NCI-H524 (cell line): ENCODE measurements at regions not wholly inside any gene's neighbourhood (a gene's known extent, or its start where the extent isn't known, plus 50 kb on each side); places are given as distances from the start of the nearest gene placed in this dataset.
"Not testable (repeated sequence)": the region's sequence is repeated elsewhere in the genome, so short reads cannot be mapped to it uniquely, and the experiment has no call there.

ENCODE experiments used
- DNase-seq, 2 experiments: peaks; one replicate each; lab custom pipeline; 2025; lab: John Stamatoyannopoulos, UW

- no peak for DNase-seq
These were observed 542.9 kb upstream of the FLRT2 start for GRCh38 chr14:84987042-84987441.

DNA sequence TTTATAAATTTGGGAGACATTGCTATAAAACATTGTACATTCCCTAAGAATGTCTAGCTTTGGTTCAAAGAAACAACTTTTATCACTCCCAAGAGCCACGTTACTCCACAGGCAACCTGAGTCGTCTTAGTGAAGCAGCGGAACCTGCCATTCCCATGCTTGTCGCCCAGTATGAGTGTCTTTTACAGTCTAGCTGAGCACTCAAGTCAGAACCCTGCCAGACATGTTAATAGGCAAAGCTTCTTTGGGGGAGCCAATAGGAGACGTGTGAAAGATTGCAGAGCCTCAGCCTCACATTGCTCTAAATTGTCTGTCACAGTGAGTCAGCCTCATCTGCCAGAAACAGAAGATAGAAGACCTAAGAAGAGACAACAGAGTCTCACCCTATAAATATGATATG, 541.6 kb upstream of the FLRT2 start:
- DNase-seq = no peak

- no peak for DNase-seq
These were observed 538.9 kb upstream of the FLRT2 start for GRCh38 chr14:84991021-84991420.

DNA sequence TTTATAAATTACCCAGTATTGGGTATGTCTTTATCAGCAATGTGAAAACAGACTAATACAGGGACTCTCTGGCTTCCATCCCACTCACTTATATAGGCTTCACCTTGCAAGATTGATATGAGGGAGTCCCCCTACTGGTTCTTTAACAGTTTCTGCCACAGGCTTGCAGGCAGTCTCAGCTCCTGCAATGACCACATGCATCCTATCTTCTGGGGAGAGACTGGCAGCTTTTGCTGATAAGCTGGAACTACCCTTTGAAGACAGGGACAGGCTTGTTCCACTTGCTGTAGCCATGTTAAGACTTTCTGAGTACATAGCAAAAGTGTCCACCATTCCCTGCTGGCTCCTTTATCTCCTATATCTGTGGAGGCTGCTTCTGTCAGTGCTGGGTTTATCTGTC, 531.7 kb upstream of the FLRT2 start:
- DNase-seq = no peak

DNA sequence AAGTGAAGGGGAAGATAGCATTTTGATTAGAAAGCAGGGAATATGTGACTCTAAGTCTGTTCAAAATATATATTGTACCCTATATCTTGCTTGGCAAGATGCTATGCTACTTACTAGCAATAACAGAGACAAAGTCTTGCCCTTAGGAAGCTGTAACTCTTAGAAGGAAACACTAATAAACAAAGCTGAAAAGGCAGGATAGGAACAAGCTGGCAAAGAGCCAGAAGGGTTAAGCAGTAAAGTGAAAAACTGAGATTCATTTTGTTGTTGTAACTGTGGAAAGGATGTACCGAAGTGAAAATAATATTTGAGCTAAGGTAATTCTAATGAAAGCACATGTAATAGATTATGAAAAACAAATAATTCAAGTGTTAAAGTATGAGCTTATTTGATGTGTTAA, 527.1 kb upstream of the FLRT2 start:
- DNase-seq = no peak

DNA sequence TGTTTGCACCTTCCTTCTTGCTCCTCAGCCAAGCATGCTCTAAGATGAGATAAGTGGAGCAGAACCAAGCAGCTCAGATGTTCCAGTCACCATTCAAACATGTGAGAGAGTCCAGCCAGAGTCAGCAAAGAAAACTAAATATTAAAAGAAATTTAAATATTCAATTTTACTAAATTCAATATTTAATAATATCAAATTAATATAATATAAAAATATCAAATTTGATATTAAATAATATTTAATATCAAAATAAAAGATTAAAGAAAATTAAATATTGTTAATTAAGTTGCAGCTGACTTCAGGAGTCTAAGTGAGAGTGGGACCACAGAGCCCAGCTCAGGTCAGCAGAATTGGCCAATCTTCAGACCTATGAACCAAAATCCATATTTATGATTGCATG, 526.1 kb upstream of the FLRT2 start:
- no peak for DNase-seq

- no peak for DNase-seq
These were observed 520.4 kb upstream of the FLRT2 start for GRCh38 chr14:85009506-85009905.

DNA sequence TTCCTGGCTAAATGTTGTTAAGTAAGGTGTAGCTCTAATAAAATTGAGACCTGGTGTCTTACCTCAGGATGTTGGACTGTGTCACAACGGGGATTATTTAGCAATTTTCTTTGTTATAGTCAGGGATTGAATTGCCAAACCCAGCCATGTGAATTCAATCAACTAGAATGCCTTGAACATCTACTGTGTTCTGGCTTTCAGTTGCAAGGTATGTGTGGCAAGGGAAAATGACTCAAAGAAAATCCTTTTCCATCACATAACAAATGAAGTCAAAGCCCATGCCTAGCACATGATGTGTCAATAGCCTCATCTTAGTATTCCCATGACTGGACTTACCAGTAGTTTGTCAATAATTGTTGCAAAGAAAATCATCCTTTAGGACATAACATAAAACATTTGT, 519.8 kb upstream of the FLRT2 start:
- no peak for DNase-seq

DNA sequence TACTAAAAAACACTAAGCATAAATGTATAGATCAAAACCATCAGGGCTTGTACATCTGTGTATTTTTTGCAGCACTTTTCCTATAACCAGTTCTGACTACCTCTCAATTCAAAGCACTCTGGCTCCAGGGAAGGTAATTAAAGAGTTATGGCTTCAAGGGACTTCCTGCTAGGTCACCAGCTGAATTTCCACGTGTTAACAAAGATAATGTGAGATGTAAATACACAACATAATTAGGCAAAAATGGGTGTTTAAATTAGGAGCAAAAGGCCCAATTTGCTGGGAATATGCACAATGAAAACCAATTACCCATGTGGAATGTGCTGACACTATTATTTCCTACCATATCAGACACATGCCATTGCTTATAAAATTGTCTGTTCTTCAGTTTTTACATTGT, 513.4 kb upstream of the FLRT2 start:
- no peak for DNase-seq

GRCh38 chr14:85023866-85024265, 506.1 kb upstream of the FLRT2 start:
- DNase-seq = not testable (repeated sequence)

DNA sequence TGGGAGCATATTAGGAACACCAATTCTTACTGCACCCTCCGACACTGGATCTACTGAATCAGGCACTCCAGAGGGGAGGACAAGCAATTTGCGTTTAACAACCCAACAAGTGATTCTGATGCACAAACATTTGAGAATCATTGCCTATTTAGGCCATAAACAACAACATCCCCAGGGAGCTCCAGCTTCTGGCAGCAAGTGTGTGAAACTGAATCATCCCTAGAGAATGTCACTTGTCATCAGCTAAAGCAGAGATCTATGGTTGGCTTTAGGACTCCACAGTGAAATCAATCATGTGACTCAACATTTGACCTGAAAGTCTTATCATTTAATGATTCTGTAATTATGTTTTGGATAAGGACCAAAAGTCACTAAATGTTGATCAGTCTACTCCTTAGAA, 505.0 kb upstream of the FLRT2 start:
- no peak for DNase-seq

- peak in 1 of 2 experiments; percentile 45 for DNase-seq
These were observed 502.1 kb upstream of the FLRT2 start for GRCh38 chr14:85027681-85028370.

DNA sequence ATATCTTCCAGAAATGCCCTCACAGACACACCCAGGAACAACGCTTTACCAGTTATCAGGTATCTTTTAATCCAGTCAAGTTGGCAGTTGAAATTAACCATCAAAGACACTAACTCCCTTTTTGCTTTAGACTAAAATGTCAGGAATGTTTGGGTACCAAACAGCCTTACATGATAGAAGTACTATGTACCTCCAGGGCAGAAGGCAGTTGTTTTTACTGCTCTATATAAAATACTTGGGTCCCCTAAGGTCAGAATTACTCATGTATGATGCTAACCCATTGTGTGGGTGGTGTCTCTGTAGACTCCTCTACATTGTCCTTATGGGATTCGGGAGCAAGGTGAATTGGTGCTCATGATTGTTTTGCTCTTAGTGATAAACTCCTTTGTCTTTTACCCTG, 492.5 kb upstream of the FLRT2 start:
- no peak for DNase-seq

- DNase-seq = no peak
These were observed 491.2 kb upstream of the FLRT2 start for GRCh38 chr14:85038526-85039352.

DNA sequence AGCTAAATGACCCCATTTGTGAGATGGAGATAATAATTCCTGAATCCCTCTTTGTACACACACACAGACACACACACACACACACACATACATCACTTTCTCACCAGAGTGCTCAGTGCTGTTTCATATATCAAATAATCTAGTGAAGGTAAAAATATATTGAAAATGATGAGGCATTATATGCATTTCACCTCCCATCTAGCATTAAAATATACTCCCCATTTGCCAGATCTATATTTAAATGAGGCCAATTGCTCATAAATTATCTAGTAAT, 490.7 kb upstream of the FLRT2 start:
- DNase-seq = no peak

GRCh38 chr14:85040046-85040685, 489.8 kb upstream of the FLRT2 start:
- DNase-seq = no peak

- no peak for DNase-seq
These were observed 488.3 kb upstream of the FLRT2 start for GRCh38 chr14:85041618-85042017.

- no peak for DNase-seq
These were observed 487.6 kb upstream of the FLRT2 start for GRCh38 chr14:85042301-85042700.

DNA sequence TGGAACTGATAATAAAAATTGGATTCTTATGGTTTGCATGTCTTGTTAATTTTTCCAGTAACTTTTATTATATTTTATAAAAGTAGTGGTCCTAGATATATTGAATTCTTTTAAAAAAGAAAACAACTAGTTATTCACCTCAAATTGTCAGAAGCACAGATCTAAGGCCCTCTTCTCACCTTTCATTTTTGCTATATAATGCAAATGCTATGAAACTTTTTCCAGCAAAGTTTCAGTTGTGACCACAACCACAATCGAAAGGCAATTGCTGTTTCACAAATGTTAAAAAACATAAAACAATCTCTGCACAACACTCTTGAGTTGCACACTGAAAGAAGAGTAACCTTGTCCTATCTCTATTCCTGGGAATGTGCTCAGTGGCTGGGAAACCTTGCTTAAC, 479.8 kb upstream of the FLRT2 start:
- no peak for DNase-seq

- DNase-seq = peak in 1 of 2 experiments; percentile 43
These were observed 477.3 kb upstream of the FLRT2 start for GRCh38 chr14:85052646-85053045.

GRCh38 chr14:85054178-85054577, 475.8 kb upstream of the FLRT2 start:
- DNase-seq = no peak

GRCh38 chr14:85056267-85056666, 473.7 kb upstream of the FLRT2 start:
- no peak for DNase-seq

DNA sequence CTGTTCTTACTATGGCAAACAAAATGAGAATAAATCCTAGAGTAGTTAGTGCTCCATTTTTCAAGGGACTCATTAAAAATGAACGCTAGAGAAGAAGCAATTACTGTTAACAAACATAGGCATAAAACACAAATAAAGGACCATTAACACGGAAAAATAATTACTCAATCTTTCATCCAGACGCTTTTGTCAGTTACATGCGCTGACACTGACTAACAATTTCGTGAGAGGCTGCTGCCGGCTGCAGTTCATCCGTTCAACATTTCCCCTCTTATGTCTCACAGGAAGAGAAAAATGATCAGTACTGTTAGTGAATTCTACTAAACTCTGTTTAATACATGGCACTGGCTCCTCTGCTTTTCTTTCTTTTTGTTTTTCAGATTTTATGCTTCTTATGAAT, 472.7 kb upstream of the FLRT2 start:
- DNase-seq = no peak
